ENCODE measurements at regions not wholly inside any gene's neighbourhood (a gene's known extent, or its start where the extent isn't known, plus 50 kb on each side); places are given as distances from the start of the nearest gene placed in this dataset.

GRCh38 chrX:155666741-155667140 lies 54.0 kb upstream of the TMLHE start:
- Histone ChIP-seq H3K27me3 (ENCODE audit: insufficient read depth, poor library complexity, severe bottlenecking) (no peaks in the 10 kb centered on the region), H3K4me1 (ENCODE audit: insufficient read depth, poor library complexity, severe bottlenecking) (no peaks in the 10 kb centered on the region), H3K36me3 (ENCODE audit: low read depth) (no peaks in the 10 kb centered on the region), H3K27ac (ENCODE audit: poor library complexity, severe bottlenecking) (no peak overlapping the region), H3K4me3 (ENCODE audit: severe bottlenecking) (no peak overlapping the region), H3K9me3 (ENCODE audit: severe bottlenecking) (no peaks in the 10 kb centered on the region)
- no peak for ATAC-seq (ENCODE audit: low read depth)
- DNase-seq (ENCODE audit: low spot score), result no peak
- TF ChIP-seq CTCF (IDR thresholded peaks at IDR 0.05; ENCODE audit: poor library complexity, severe bottlenecking), result no peak

Data from RWPE2 (cell line).